HepG2 (cell line): ENCODE measurements at regions not wholly inside any gene's neighbourhood (a gene's known extent, or its start where the extent isn't known, plus 50 kb on each side); places are given as distances from the start of the nearest gene placed in this dataset.

Experiments
- ATAC-seq: fragments of 200-7000 bp; cut with Tn5 transposase; 3 replicates; pipeline ENCODE4 v1.9.1; 2020; ENCODE audit warnings: mild to moderate bottlenecking, moderate library complexity
- BruUV-seq: library from RNA; stranded (reverse); fragments of 400-500 nt; replicated peaks from 2 replicates; lab custom pipeline; 2021; lab: Mats Ljungman, UMichigan
- CTCF ChIA-PET: fragments of 300-600 bp; formaldehyde crosslinking; extraction: SDS; loops from one replicate; lab custom pipeline; 2021; ENCODE audit warnings: low total read pairs, inconsistent platforms, low intra/inter-chr PET ratio; lab: Yijun Ruan, JAX
- POLR2A ChIA-PET: fragments of 350-600 bp; sonication (Branson Sonifier 250); formaldehyde crosslinking; loops from one replicate; lab custom pipeline; 2020; ENCODE audit warnings: antibody characterized with exemption, inconsistent platforms; lab: Yijun Ruan, JAX
- DNase-seq: peaks from one replicate; pipeline ENCODE4 v3.0.0-alpha.2; 2015; ENCODE audit warnings: low spot score
- FAIRE-seq: peaks from 3 replicates; lab custom pipeline; 2011; peaks lifted over from hg19 to GRCh38; lab: Jason Lieb, UNC
- H2AFZ ChIP-seq: one replicate; pipeline ENCODE4 v1.6.1; 2011; ENCODE audit warnings: low read length, inconsistent platforms
- H3K27ac ChIP-seq: fragments of 300-600 bp; 3 replicates; pipeline ENCODE4 v1.8.0; 2011; ENCODE audit warnings: mixed run types, mild to moderate bottlenecking, mixed read lengths, low read length, inconsistent platforms; ENCODE audit not compliant: insufficient read depth; ENCODE audit errors: extremely low read length
- H3K27me3 ChIP-seq, 2 experiments: fragments of 200-600 bp in 1 of 2; 2 replicates in 1 of 2; 3 replicates in 1 of 2; pipeline versions ENCODE4 v1.6.0 to v1.8.0; 2011; ENCODE audit warnings: low read length in 2 of 2, mild to moderate bottlenecking in 2 of 2, moderate library complexity in 2 of 2, inconsistent platforms in 1 of 2; ENCODE audit not compliant: insufficient read depth in 2 of 2, control insufficient read depth in 1 of 2
- H3K36me3 ChIP-seq, 2 experiments: fragments of 200-600 bp in 1 of 2; replicated peaks in 1 of 2; 2 replicates in 1 of 2; 3 replicates in 1 of 2; pipeline versions ENCODE4 v1.5.1 to v1.8.0; 2011; ENCODE audit warnings: low read length in 2 of 2, inconsistent platforms in 1 of 2; ENCODE audit not compliant: insufficient read depth in 2 of 2, control insufficient read depth in 1 of 2
- H3K4me1 ChIP-seq: 2 replicates; pipeline ENCODE4 v1.5.1; 2012; ENCODE audit warnings: low read length, inconsistent platforms; ENCODE audit not compliant: insufficient read depth
- H3K4me2 ChIP-seq: 2 replicates; pipeline ENCODE4 v1.6.0; 2011; ENCODE audit warnings: low read depth, low read length, inconsistent platforms
- H3K4me3 ChIP-seq, 3 experiments: fragments of 200-600 bp in 1 of 3; sonication (generic), shearing (Covaris generic) in 1 of 3; replicated peaks in 1 of 3; 2 replicates each; pipeline ENCODE4 v1.5.1; 2011 to 2016; ENCODE audit warnings: low read length in 3 of 3, inconsistent platforms in 2 of 3, low read depth in 2 of 3, mild to moderate bottlenecking in 2 of 3, control low read depth in 1 of 3, mixed read lengths in 1 of 3; ENCODE audit not compliant: insufficient read depth in 1 of 3
- H3K79me2 ChIP-seq: one replicate; pipeline ENCODE4 v1.6.1; 2011; ENCODE audit warnings: low read length, inconsistent platforms; ENCODE audit not compliant: insufficient read depth
- H3K9ac ChIP-seq: 2 replicates; pipeline ENCODE4 v1.6.0; 2011; ENCODE audit warnings: mild to moderate bottlenecking, low read depth, low read length, inconsistent platforms; ENCODE audit not compliant: insufficient read depth
- H3K9me3 ChIP-seq: 2 replicates; pipeline ENCODE4 v1.5.1; 2012; ENCODE audit warnings: mild to moderate bottlenecking, low read length
- H4K20me1 ChIP-seq: 2 replicates; pipeline ENCODE4 v1.6.0; 2011; ENCODE audit warnings: inconsistent platforms, mild to moderate bottlenecking, low read length, moderate library complexity; ENCODE audit not compliant: insufficient read depth
- AKAP8 ChIP-seq: sonication (generic); formaldehyde crosslinking; IDR thresholded peaks from 2 replicates; pipeline ENCODE4 v1.5.1; 2020; ENCODE audit warnings: mild to moderate bottlenecking, missing genetic modification reagents
- ATF7-NPFF ChIP-seq: sonication (generic); formaldehyde crosslinking; IDR thresholded peaks from 2 replicates; pipeline ENCODE4 v1.8.1; 2023; ENCODE audit warnings: mild to moderate bottlenecking, low read depth, missing genetic modification reagents, moderate library complexity
- EED ChIP-seq: sonication (generic); formaldehyde crosslinking; IDR thresholded peaks from 2 replicates; pipeline ENCODE4 v1.5.0; 2020; ENCODE audit warnings: mild to moderate bottlenecking, missing genetic modification reagents
- EP300 ChIP-seq, 3 experiments: sonication (generic) in 1 of 3; formaldehyde crosslinking in 1 of 3; IDR thresholded peaks; 2 replicates each; pipeline versions ENCODE4 v1.5.1 to v1.6.1; 2011 to 2020; ENCODE audit warnings: low read depth in 2 of 3, low read length in 2 of 3, borderline replicate concordance in 1 of 3, improper control_type of control experiment in 1 of 3, mild to moderate bottlenecking in 1 of 3, missing genetic modification reagents in 1 of 3, moderate library complexity in 1 of 3
- FOSL1 ChIP-seq: sonication (generic); formaldehyde crosslinking; IDR thresholded peaks from 2 replicates; pipeline ENCODE4 v1.9.0; 2021; ENCODE audit warnings: missing genetic modification reagents, borderline replicate concordance
- GTF2F1 ChIP-seq: fragments of 150-350 bp; IDR thresholded peaks from 2 replicates; pipeline ENCODE4 v1.6.1; 2014; ENCODE audit warnings: low read length
- HNRNPK ChIP-seq: fragments of 200-400 bp; formaldehyde crosslinking; IDR thresholded peaks from 2 replicates; pipeline ENCODE4 v1.6.1; 2018; ENCODE audit warnings: low read length, low read depth, moderate library complexity, mild to moderate bottlenecking; ENCODE audit not compliant: poor library complexity, severe bottlenecking
- MYC ChIP-seq: sonication (generic); formaldehyde crosslinking; IDR thresholded peaks from 2 replicates; pipeline ENCODE4 v1.9.0; 2021; ENCODE audit warnings: missing genetic modification reagents, borderline replicate concordance
- SRF ChIP-seq: IDR thresholded peaks from 2 replicates; pipeline ENCODE4 v1.6.1; 2011; ENCODE audit warnings: mild to moderate bottlenecking, low read depth, low read length, moderate library complexity
- ZBTB49 ChIP-seq: sonication (generic); formaldehyde crosslinking; IDR thresholded peaks from 2 replicates; pipeline ENCODE4 v1.4.0; 2020; ENCODE audit warnings: missing genetic modification reagents, borderline replicate concordance
- ZFP37 ChIP-seq: sonication (generic); formaldehyde crosslinking; IDR thresholded peaks from 2 replicates; pipeline ENCODE4 v1.4.0; 2020; ENCODE audit warnings: missing genetic modification reagents, borderline replicate concordance
- ZNF207 ChIP-seq: fragments of 450-650 bp; IDR thresholded peaks from 2 replicates; pipeline ENCODE4 v1.6.1; 2016; ENCODE audit warnings: antibody characterized with exemption, borderline replicate concordance
- ZNF335 ChIP-seq: sonication (generic); formaldehyde crosslinking; IDR thresholded peaks from 2 replicates; pipeline ENCODE4 v1.4.0; 2020; ENCODE audit warnings: missing genetic modification reagents
- WGBS: methylation state at CpG from one replicate; pipeline ENCODE4 v1.1.6; 2017; ENCODE audit warnings: low lambda C conversion rate; 5-methylcytosine and 5-hydroxymethylcytosine counted together
- in situ Hi-C: cut with HindIII; loops from 2 replicates; pipeline ENCODE4 v1.10.0; 2017; ENCODE audit warnings: low pct_unique_long_range_greater_than_20kb; ENCODE audit not compliant: extremely low pct_ligation_motif_present
- intact Hi-C: fragments of 100-400 bp; cut with micrococcal nuclease; formaldehyde crosslinking; loops from one replicate; pipeline ENCODE4 v1.10.0; 2022; ENCODE audit not compliant: unreplicated experiment
- TF ChIP-seq, protein P1 (sequence below), 2 experiments: fragments of 450-650 bp in 1 of 2; sonication (generic) in 1 of 2; formaldehyde crosslinking; IDR thresholded peaks; 2 replicates each; pipeline versions ENCODE4 v1.5.0 to v1.8.0; 2020 to 2022; ENCODE audit warnings: mild to moderate bottlenecking in 1 of 2, missing genetic modification reagents in 1 of 2
- TF ChIP-seq, protein P2 (sequence below): sonication (generic); formaldehyde crosslinking; IDR thresholded peaks from 2 replicates; pipeline ENCODE4 v1.5.1; 2020; ENCODE audit warnings: missing genetic modification reagents, mild to moderate bottlenecking, borderline replicate concordance

GRCh38 chr3:189502256-189502655, 128.9 kb upstream of the TP63 start (continued):
- no peak for TF ChIP-seq ZBTB49 (CRISPR knock-in tag)
- TF ChIP-seq ZFP37 (CRISPR knock-in tag) = no peak
- TF ChIP-seq GTF2F1 = no peak

GRCh38 chr3:189502676-189503257, 128.4 kb upstream of the TP63 start:
- H3K4me1 ChIP-seq = no peaks in the 10 kb centered on the region
- H3K4me2 ChIP-seq = no peak overlapping the region
- CTCF ChIA-PET = no interaction called here
- DNase-seq (no peak), ATAC-seq (no peak), FAIRE-seq (no peak)
- BruUV-seq = no TSS peak
- in situ Hi-C loops = no loop called here
- H3K4me3 ChIP-seq = no peak overlapping the region
- TF ChIP-seq EED (CRISPR knock-in tag) = no peak
- no peak for TF ChIP-seq ZNF207
- TF ChIP-seq ZNF335 (CRISPR knock-in tag) = no peak
- no peak for TF ChIP-seq ATF7-NPFF
- no peak for TF ChIP-seq AKAP8 (CRISPR knock-in tag)
- no peak for TF ChIP-seq SRF
- TF ChIP-seq FOSL1 (CRISPR knock-in tag) = no peak
- TF ChIP-seq EP300 (IDR thresholded peaks at IDR 0.05; ENCODE audit: low read depth in 2 of 2, low read length in 2 of 2) = no peak
- no peak for TF ChIP-seq EP300 (CRISPR knock-in tag; IDR thresholded peaks at IDR 0.05; ENCODE audit: borderline replicate concordance)
- TF ChIP-seq, protein P1, sequence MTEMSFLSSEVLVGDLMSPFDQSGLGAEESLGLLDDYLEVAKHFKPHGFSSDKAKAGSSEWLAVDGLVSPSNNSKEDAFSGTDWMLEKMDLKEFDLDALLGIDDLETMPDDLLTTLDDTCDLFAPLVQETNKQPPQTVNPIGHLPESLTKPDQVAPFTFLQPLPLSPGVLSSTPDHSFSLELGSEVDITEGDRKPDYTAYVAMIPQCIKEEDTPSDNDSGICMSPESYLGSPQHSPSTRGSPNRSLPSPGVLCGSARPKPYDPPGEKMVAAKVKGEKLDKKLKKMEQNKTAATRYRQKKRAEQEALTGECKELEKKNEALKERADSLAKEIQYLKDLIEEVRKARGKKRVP (CRISPR knock-in tag; IDR thresholded peaks at IDR 0.05) = no peak
- no peak for TF ChIP-seq HNRNPK
- TF ChIP-seq, protein P2, sequence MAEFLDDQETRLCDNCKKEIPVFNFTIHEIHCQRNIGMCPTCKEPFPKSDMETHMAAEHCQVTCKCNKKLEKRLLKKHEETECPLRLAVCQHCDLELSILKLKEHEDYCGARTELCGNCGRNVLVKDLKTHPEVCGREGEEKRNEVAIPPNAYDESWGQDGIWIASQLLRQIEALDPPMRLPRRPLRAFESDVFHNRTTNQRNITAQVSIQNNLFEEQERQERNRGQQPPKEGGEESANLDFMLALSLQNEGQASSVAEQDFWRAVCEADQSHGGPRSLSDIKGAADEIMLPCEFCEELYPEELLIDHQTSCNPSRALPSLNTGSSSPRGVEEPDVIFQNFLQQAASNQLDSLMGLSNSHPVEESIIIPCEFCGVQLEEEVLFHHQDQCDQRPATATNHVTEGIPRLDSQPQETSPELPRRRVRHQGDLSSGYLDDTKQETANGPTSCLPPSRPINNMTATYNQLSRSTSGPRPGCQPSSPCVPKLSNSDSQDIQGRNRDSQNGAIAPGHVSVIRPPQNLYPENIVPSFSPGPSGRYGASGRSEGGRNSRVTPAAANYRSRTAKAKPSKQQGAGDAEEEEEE (CRISPR knock-in tag) = no peak
- no peak for TF ChIP-seq MYC
- no peaks in the 10 kb centered on the region for H4K20me1 ChIP-seq
- H2AFZ ChIP-seq = no peak overlapping the region
- H3K36me3 ChIP-seq = no peaks in the 10 kb centered on the region
- H3K27me3 ChIP-seq = no peaks in the 10 kb centered on the region
- WGBS = 0% methylated on average over 2 of the region's 2 CpGs
- no peak overlapping the region for H3K9ac ChIP-seq
- intact Hi-C loops = no loop called here
- POLR2A ChIA-PET = no interaction called here
- H3K9me3 ChIP-seq = no peaks in the 10 kb centered on the region
- H3K79me2 ChIP-seq = no peaks in the 10 kb centered on the region
- H3K27ac ChIP-seq = no peak overlapping the region
